ENCODE measurements at regions not wholly inside any gene's neighbourhood (a gene's known extent, or its start where the extent isn't known, plus 50 kb on each side); places are given as distances from the start of the nearest gene placed in this dataset.
"Not testable (repeated sequence)": the region's sequence is repeated elsewhere in the genome, so short reads cannot be mapped to it uniquely, and the experiment has no call there.

DNA sequence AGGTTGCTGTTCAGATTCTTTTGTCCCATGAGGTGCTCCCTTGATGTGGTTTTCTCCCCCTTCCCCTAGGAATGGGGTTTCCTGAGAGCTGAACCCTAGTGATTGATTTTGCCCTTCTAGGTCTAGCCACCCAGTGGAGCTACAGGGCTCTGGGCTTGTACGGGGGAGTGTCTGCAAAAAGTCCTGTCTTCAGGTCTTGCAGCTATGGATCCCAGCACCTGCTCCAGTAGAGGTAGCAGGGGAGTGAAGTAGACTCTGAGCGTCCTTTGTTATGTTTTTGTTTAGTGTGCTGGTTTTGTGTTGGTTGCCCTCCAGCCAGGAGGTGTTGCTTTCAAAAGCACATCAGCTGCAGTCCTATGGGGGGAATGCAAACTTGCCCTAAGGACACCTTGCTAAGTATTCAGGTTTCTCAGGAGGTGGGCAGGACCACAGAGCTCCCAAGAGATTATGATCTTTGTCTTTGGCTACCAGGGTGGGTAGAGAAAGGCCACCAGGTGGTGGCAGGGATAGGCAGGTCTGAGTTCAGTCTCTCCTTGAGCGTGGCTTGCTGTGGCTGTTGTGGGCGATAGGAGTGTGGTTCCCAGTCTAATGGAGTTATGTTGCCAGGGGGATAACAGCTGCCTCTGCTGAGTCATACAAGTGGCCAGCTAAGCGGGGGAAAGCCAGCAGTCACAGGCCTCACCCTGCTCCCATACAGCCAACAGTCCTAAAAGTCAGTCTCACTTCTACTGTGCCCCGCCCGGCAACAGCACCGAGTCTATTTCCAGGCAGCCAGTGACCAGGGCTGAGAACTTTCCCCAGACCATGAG, 92.4 kb upstream of the JCAD start:
- Mint-ChIP-seq H3K4me3 (no peak overlapping the region), H3K36me3 (ENCODE audit: low read depth) (no peaks in the 10 kb centered on the region), H3K27ac (no peak overlapping the region), H3K4me1 (peaks cover 8% of the 10 kb centered on the region), H3K27me3 (ENCODE audit: low read depth) (peaks cover 4% of the 10 kb centered on the region), H3K9me3 (peaks cover 28% of the 10 kb centered on the region)
- TF ChIP-seq CTCF (IDR thresholded peaks at IDR 0.05; ENCODE audit: unreplicated experiment in 3 of 3) = no peak

DNA sequence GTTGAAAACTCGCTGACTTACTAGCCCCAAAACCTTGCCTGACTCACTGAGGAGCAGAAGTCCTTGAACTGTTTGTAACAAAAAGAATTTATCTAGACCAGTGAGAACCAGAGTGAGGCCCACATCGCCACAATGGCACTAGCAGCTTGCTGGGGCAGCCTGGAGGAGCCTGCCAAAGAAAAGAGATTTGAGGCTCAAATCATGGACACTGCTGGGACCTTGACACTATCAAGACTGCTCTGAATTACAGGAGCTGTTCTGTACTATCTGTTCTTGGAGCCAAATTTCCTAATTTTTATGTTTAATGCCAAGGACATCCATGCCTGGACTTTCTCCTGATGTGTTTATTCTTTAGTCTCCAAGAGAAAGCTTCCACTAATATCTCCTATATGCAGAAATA, 82.0 kb upstream of the JCAD start:
- Mint-ChIP-seq H3K4me1 (no peaks in the 10 kb centered on the region), H3K27ac (no peak overlapping the region), H3K36me3 (ENCODE audit: low read depth) (no peaks in the 10 kb centered on the region), H3K4me3 (no peak overlapping the region), H3K27me3 (ENCODE audit: low read depth) (peaks cover 4% of the 10 kb centered on the region), H3K9me3 (peaks cover 9% of the 10 kb centered on the region)
- TF ChIP-seq CTCF (IDR thresholded peaks at IDR 0.05; ENCODE audit: unreplicated experiment in 3 of 3) = no peak

GRCh38 chr10:30134171-30134945, 75.0 kb upstream of the JCAD start:
- no peak for TF ChIP-seq CTCF (IDR thresholded peaks at IDR 0.05; ENCODE audit: unreplicated experiment in 3 of 3)
- Mint-ChIP-seq H3K9me3 (no peaks in the 10 kb centered on the region), H3K27ac (peak overlapping the region in 2 of 3 experiments; percentile 65 to 66), H3K4me1 (peaks cover 28% of the 10 kb centered on the region), H3K27me3 (ENCODE audit: low read depth) (peaks cover 21% of the 10 kb centered on the region), H3K36me3 (ENCODE audit: low read depth) (no peaks in the 10 kb centered on the region), H3K4me3 (no peak overlapping the region)

GRCh38 chr10:30133198-30133597, 73.8 kb upstream of the JCAD start:
- no peak for TF ChIP-seq CTCF (IDR thresholded peaks at IDR 0.05; ENCODE audit: unreplicated experiment in 3 of 3)
- H3K9me3 Mint-ChIP-seq = no peaks in the 10 kb centered on the region
- H3K36me3 Mint-ChIP-seq (ENCODE audit: low read depth) = no peaks in the 10 kb centered on the region
- peaks cover 17% of the 10 kb centered on the region for H3K27me3 Mint-ChIP-seq (ENCODE audit: low read depth)
- H3K27ac Mint-ChIP-seq = peak overlapping the region in 2 of 3 experiments; percentile 65 to 66
- no peak overlapping the region for H3K4me3 Mint-ChIP-seq
- peaks cover 37% of the 10 kb centered on the region for H3K4me1 Mint-ChIP-seq

DNA sequence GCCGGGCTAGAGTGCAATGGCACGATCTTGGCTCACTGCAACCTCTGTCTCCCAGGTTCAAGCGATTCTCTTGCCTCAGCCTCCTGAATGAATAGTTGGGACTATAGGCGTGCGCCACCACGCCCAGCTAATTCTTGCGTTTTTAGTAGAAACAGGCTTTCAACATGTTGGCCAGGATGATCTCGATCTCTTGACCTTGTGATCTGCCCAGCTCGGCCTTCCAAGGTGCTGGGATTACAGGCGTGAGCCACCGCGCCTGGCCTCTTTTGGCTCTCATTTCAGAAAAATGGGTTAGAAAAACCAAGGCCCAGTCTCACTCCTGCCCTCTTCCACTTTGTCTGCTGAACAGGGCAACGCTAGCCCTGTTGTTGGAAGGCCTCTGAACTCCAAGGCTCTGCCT, 72.0 kb upstream of the JCAD start:
- H3K36me3 Mint-ChIP-seq (ENCODE audit: low read depth); H3K4me3 Mint-ChIP-seq; H3K9me3 Mint-ChIP-seq; H3K27ac Mint-ChIP-seq: not testable (repeated sequence)
- Mint-ChIP-seq H3K4me1 (peaks cover 45% of the 10 kb centered on the region), H3K27me3 (ENCODE audit: low read depth) (peaks cover 17% of the 10 kb centered on the region)

DNA sequence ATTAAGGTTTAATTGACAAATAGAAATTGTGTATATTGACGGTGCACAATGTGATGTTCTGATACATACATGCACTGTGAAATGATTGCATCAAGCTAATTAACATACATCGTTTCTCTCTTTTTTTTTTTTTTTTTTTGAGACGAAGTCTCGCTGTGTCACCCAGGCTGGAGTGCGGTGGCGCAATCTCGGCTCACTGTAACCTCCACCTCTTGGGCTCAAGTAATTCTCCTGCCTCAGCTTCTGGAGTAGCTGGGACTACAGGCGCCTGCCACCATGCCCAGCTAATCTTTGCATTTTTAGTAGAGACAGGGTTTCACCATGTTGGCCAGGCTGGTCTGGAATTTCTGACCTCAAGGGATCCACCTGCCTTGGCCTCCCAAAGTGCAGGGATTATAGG, 69.9 kb upstream of the JCAD start:
- H3K27me3 Mint-ChIP-seq (ENCODE audit: low read depth) = peaks cover 12% of the 10 kb centered on the region
- peak overlapping the region in 1 of 3 experiments; percentile 71 for H3K27ac Mint-ChIP-seq
- not testable (repeated sequence) for H3K9me3 Mint-ChIP-seq; H3K36me3 Mint-ChIP-seq (ENCODE audit: low read depth); H3K4me3 Mint-ChIP-seq
- H3K4me1 Mint-ChIP-seq = peaks cover 40% of the 10 kb centered on the region

All from nephron (organoid).